Stimulated activated CD4-positive, alpha-beta T cell treated with anti-CD3 and anti-CD28 coated beads, Interleukin-2, amount 100 ng/mL, for 4 hours (primary cell): ENCODE measurements at regions not wholly inside any gene's neighbourhood (a gene's known extent, or its start where the extent isn't known, plus 50 kb on each side); places are given as distances from the start of the nearest gene placed in this dataset.
"Not testable (repeated sequence)": the region's sequence is repeated elsewhere in the genome, so short reads cannot be mapped to it uniquely, and the experiment has no call there.

Experiments
- DNase-seq: peaks from one replicate; pipeline ENCODE4 v3.0.0-alpha.2; 2020; ENCODE audit warnings: low read depth

- DNase-seq: no peak
Measured at GRCh38 chr5:93220431-93220830, 360.6 kb downstream of the NR2F1-AS1 start.

GRCh38 chr5:93219641-93220145, 361.3 kb downstream of the NR2F1-AS1 start:
- no peak for DNase-seq

GRCh38 chr5:93213111-93213794, 367.8 kb downstream of the NR2F1-AS1 start:
- not testable (repeated sequence) for DNase-seq

GRCh38 chr5:93209476-93209875, 371.5 kb downstream of the NR2F1-AS1 start:
- no peak for DNase-seq

- DNase-seq: no peak
Measured at GRCh38 chr5:93208141-93208751, 372.8 kb downstream of the NR2F1-AS1 start.

GRCh38 chr5:93206203-93206602, 374.8 kb downstream of the NR2F1-AS1 start:
- DNase-seq: no peak

GRCh38 chr5:93201061-93201460, 380.0 kb downstream of the NR2F1-AS1 start:
- no peak for DNase-seq

GRCh38 chr5:93196986-93197385, 384.0 kb downstream of the NR2F1-AS1 start:
- no peak for DNase-seq

GRCh38 chr5:93193431-93194347, 387.3 kb downstream of the NR2F1-AS1 start:
- no peak for DNase-seq

GRCh38 chr5:93192683-93193082, 388.3 kb downstream of the NR2F1-AS1 start:
- no peak for DNase-seq

- no peak for DNase-seq
Measured at GRCh38 chr5:93192087-93192486, 388.9 kb downstream of the NR2F1-AS1 start.

GRCh38 chr5:93191035-93191817, 389.8 kb downstream of the NR2F1-AS1 start:
- DNase-seq: no peak

- DNase-seq: no peak
Measured at GRCh38 chr5:93189707-93190120, 391.3 kb downstream of the NR2F1-AS1 start.

- no peak for DNase-seq
Measured at GRCh38 chr5:93188876-93189485, 392.0 kb downstream of the NR2F1-AS1 start.

GRCh38 chr5:93186076-93186682, 394.8 kb downstream of the NR2F1-AS1 start:
- no peak for DNase-seq

GRCh38 chr5:93184041-93184440, 397.0 kb downstream of the NR2F1-AS1 start:
- DNase-seq: no peak

- no peak for DNase-seq
Measured at GRCh38 chr5:93179466-93179865, 401.6 kb downstream of the NR2F1-AS1 start.

GRCh38 chr5:93174930-93175329, 406.1 kb downstream of the NR2F1-AS1 start:
- no peak for DNase-seq

- DNase-seq: no peak
Measured at GRCh38 chr5:93165559-93165958, 415.5 kb downstream of the NR2F1-AS1 start.

- no peak for DNase-seq
Measured at GRCh38 chr5:93164690-93165089, 416.3 kb downstream of the NR2F1-AS1 start.
